ENCODE measurements at regions not wholly inside any gene's neighbourhood (a gene's known extent, or its start where the extent isn't known, plus 50 kb on each side); places are given as distances from the start of the nearest gene placed in this dataset.
A peak's percentile ranks its signal among the peaks of the same experiment; 100 is the strongest.
"Not testable (repeated sequence)": the region's sequence is repeated elsewhere in the genome, so short reads cannot be mapped to it uniquely, and the experiment has no call there.

- DNase-seq = peak; percentile 0
These were observed 50.7 kb downstream of the PPIAL4D start for GRCh38 chr1:145191272-145191675.

GRCh38 chr1:145189543-145190030, 52.4 kb downstream of the PPIAL4D start:
- not testable (repeated sequence) for DNase-seq

GRCh38 chr1:145188869-145189542, 53.0 kb downstream of the PPIAL4D start:
- DNase-seq = peak; percentile 14

- peak; percentile 3 for DNase-seq
These were observed 59.2 kb downstream of the PPIAL4D start for GRCh38 chr1:145182606-145183413.

GRCh38 chr1:145176285-145176925, 65.6 kb downstream of the PPIAL4D start:
- peak; percentile 34 for DNase-seq

- DNase-seq = not testable (repeated sequence)
These were observed 67.6 kb downstream of the PPIAL4D start for GRCh38 chr1:145174377-145174776.

GRCh38 chr1:145168220-145168848, 72.6 kb downstream of the FAM72D start:
- DNase-seq = not testable (repeated sequence)

GRCh38 chr1:145164360-145164759, 68.6 kb downstream of the FAM72D start:
- not testable (repeated sequence) for DNase-seq
